IMR-90 (cell line): ENCODE measurements at regions not wholly inside any gene's neighbourhood (a gene's known extent, or its start where the extent isn't known, plus 50 kb on each side); places are given as distances from the start of the nearest gene placed in this dataset.

Experiments
- ATAC-seq: fragments of 200-7000 bp; cut with Tn5 transposase; 2 replicates; pipeline ENCODE4 v1.9.1; 2020; ENCODE audit warnings: low read depth, mild to moderate bottlenecking, moderate library complexity
- BruUV-seq: library from RNA; stranded (reverse); fragments of 400-500 nt; replicated peaks from 2 replicates; lab custom pipeline; 2021; lab: Mats Ljungman, UMichigan
- CTCF ChIA-PET: fragments of 300-600 bp; formaldehyde crosslinking; extraction: SDS; loops from one replicate; lab custom pipeline; 2021; ENCODE audit warnings: antibody characterized with exemption; lab: Yijun Ruan, JAX
- POLR2A ChIA-PET: fragments of 300-600 bp; sonication (Branson Sonifier 250); formaldehyde crosslinking; loops from one replicate; lab custom pipeline; 2022; ENCODE audit warnings: antibody characterized with exemption; ENCODE audit not compliant: unreplicated experiment; lab: Charles Lee
- DNase-seq: peaks from one replicate; pipeline ENCODE4 v3.0.0; 2013
- H2AFZ ChIP-seq: replicated peaks from 2 replicates; pipeline ENCODE3; 2013; ENCODE audit warnings: low read length, mild to moderate bottlenecking; ENCODE audit not compliant: poor library complexity
- H2AK5ac ChIP-seq: 2 replicates; pipeline ENCODE4 v1.6.1; 2013; ENCODE audit warnings: low read depth, low read length, inconsistent platforms
- H2AK9ac ChIP-seq: replicated peaks from 2 replicates; pipeline ENCODE3; 2013; ENCODE audit warnings: mild to moderate bottlenecking, low read depth, low read length, moderate library complexity; ENCODE audit not compliant: poor library complexity
- H2BK120ac ChIP-seq: 2 replicates; pipeline ENCODE4 v1.6.1; 2013; ENCODE audit warnings: low read depth, low read length, inconsistent platforms
- H2BK15ac ChIP-seq: 3 replicates; pipeline ENCODE4 v1.6.1; 2013; ENCODE audit warnings: low read depth, low read length, inconsistent platforms
- H2BK20ac ChIP-seq: 2 replicates; pipeline ENCODE4 v1.6.1; 2013; ENCODE audit warnings: low read depth, mild to moderate bottlenecking, inconsistent platforms, low read length, moderate library complexity
- H2BK5ac ChIP-seq: 2 replicates; pipeline ENCODE4 v1.6.1; 2013; ENCODE audit warnings: mild to moderate bottlenecking, low read depth, low read length, inconsistent platforms; ENCODE audit not compliant: poor library complexity, severe bottlenecking
- H3K14ac ChIP-seq: replicated peaks from 2 replicates; pipeline ENCODE4 v1.6.1; 2013; ENCODE audit warnings: low read depth, low read length, inconsistent platforms
- H3K18ac ChIP-seq: 2 replicates; pipeline ENCODE4 v1.6.1; 2013; ENCODE audit warnings: low read depth, low read length, control low read depth
- H3K23ac ChIP-seq: 2 replicates; pipeline ENCODE4 v1.6.1; 2013; ENCODE audit warnings: low read depth, low read length, inconsistent platforms
- H3K27ac ChIP-seq: 2 replicates; pipeline ENCODE4 v1.5.1; 2013; ENCODE audit warnings: mild to moderate bottlenecking, control low read depth, low read length; ENCODE audit not compliant: insufficient read depth
- H3K27me3 ChIP-seq: 2 replicates; pipeline ENCODE4 v1.6.1; 2013; ENCODE audit warnings: low read length; ENCODE audit not compliant: control insufficient read depth, insufficient read depth
- H3K36me3 ChIP-seq: 2 replicates; pipeline ENCODE4 v1.6.1; 2013; ENCODE audit warnings: low read length, mixed read lengths; ENCODE audit not compliant: control insufficient read depth, insufficient read depth
- H3K4ac ChIP-seq: 2 replicates; pipeline ENCODE4 v1.6.1; 2013; ENCODE audit warnings: low read depth, low read length, inconsistent platforms
- H3K4me1 ChIP-seq: 2 replicates; pipeline ENCODE4 v1.6.1; 2013; ENCODE audit warnings: low read length, mixed read lengths; ENCODE audit not compliant: control insufficient read depth, insufficient read depth
- H3K4me2 ChIP-seq: 2 replicates; pipeline ENCODE4 v1.6.1; 2013; ENCODE audit warnings: low read depth, mild to moderate bottlenecking, control low read depth, low read length, moderate library complexity
- H3K4me3 ChIP-seq: 2 replicates; pipeline ENCODE4 v1.5.1; 2013; ENCODE audit warnings: low read depth, mild to moderate bottlenecking, control low read depth, low read length, moderate library complexity; ENCODE audit not compliant: insufficient read depth
- H3K56ac ChIP-seq: 2 replicates; pipeline ENCODE4 v1.6.1; 2013; ENCODE audit warnings: low read length, inconsistent platforms; ENCODE audit not compliant: insufficient read depth; ENCODE audit errors: extremely low read depth
- H3K79me1 ChIP-seq, 2 experiments: 2 replicates each; pipeline ENCODE4 v1.6.1; 2013; ENCODE audit warnings: low read length in 2 of 2, inconsistent platforms in 1 of 2, low read depth in 1 of 2
- H3K9ac ChIP-seq: 2 replicates; pipeline ENCODE4 v1.6.1; 2013; ENCODE audit warnings: low read depth, low read length, control low read depth
- H3K9me1 ChIP-seq: 2 replicates; pipeline ENCODE4 v1.6.1; 2013; ENCODE audit warnings: low read length, inconsistent platforms; ENCODE audit not compliant: insufficient read depth
- H3K9me3 ChIP-seq: 2 replicates; pipeline ENCODE4 v1.6.1; 2013; ENCODE audit warnings: low read length; ENCODE audit not compliant: control insufficient read depth, insufficient read depth
- H4K20me1 ChIP-seq: 2 replicates; pipeline ENCODE4 v1.6.1; 2013; ENCODE audit warnings: low read length, inconsistent platforms; ENCODE audit not compliant: insufficient read depth
- H4K5ac ChIP-seq: 2 replicates; pipeline ENCODE4 v1.6.1; 2013; ENCODE audit warnings: mild to moderate bottlenecking, low read depth, low read length, control low read depth
- H4K8ac ChIP-seq, 2 experiments: 2 replicates each; pipeline ENCODE4 v1.6.1; 2013; ENCODE audit warnings: low read depth in 2 of 2, low read length in 2 of 2, control low read depth in 1 of 2, inconsistent platforms in 1 of 2
- H4K91ac ChIP-seq: 2 replicates; pipeline ENCODE4 v1.6.1; 2013; ENCODE audit warnings: low read depth, low read length, inconsistent platforms; ENCODE audit not compliant: insufficient read depth
- CEBPB ChIP-seq: IDR thresholded peaks from 2 replicates; pipeline ENCODE4 v1.6.1; 2012; ENCODE audit warnings: low read depth, low read length, improper control_type of control experiment
- CHD1 ChIP-seq: IDR thresholded peaks from 2 replicates; pipeline ENCODE4 v1.6.1; 2012; ENCODE audit warnings: low read depth, low read length, improper control_type of control experiment
- MXI1 ChIP-seq: IDR thresholded peaks from 2 replicates; pipeline ENCODE4 v1.6.1; 2012; ENCODE audit warnings: low read depth, mild to moderate bottlenecking, low read length, moderate library complexity, borderline replicate concordance
- POLR2A ChIP-seq: IDR thresholded peaks from 2 replicates; pipeline ENCODE4 v1.6.1; 2012; ENCODE audit warnings: mild to moderate bottlenecking, low read depth, low read length
- RAD21 ChIP-seq: IDR thresholded peaks from 2 replicates; pipeline ENCODE4 v1.6.1; 2012; ENCODE audit warnings: low read length, improper control_type of control experiment
- WGBS, 2 experiments: methylation state at CpG; one replicate each; pipeline versions ENCODE4 v1.1.5 to v1.1.7; 2013; ENCODE audit warnings: missing lambda C conversion rate in 2 of 2; ENCODE audit not compliant: insufficient read length in 1 of 2; ENCODE audit errors: extremely low coverage in 2 of 2; 5-methylcytosine and 5-hydroxymethylcytosine counted together
- dilution Hi-C: fragments of 300-500 bp; cut with HindIII; formaldehyde crosslinking; loops from one replicate; pipeline ENCODE4 v1.14.3; 2018; ENCODE audit warnings: low sequenced_read_pairs; ENCODE audit not compliant: unreplicated experiment
- in situ Hi-C: fragments of 300-500 bp; cut with MboI; formaldehyde crosslinking; loops from 3 replicates; pipeline ENCODE4 v1.14.3; 2019; ENCODE audit warnings: low sequenced_read_pairs, inconsistent platforms, mixed read lengths
- intact Hi-C: fragments of 100-400 bp; cut with micrococcal nuclease; formaldehyde crosslinking; loops from 2 replicates; pipeline ENCODE4 v1.10.0; 2022

- no peaks in the 10 kb centered on the region; the same call in 1 of the 2 replicates for H3K9me3 ChIP-seq
- no peak overlapping the region for H2BK20ac ChIP-seq
- H3K4ac ChIP-seq: no peak overlapping the region
- no peaks in the 10 kb centered on the region for H3K27me3 ChIP-seq
- no TSS peak for BruUV-seq
- no peak overlapping the region for H2AFZ ChIP-seq
- ChIA-PET POLR2A (no interaction called here), CTCF (no interaction called here)
- in situ Hi-C loops: no loop called here
- no peaks in the 10 kb centered on the region for H3K9me1 ChIP-seq
- H2BK120ac ChIP-seq: no peak overlapping the region
- no peak overlapping the region for H4K8ac ChIP-seq
- no peak overlapping the region for H3K9ac ChIP-seq
- no peaks in the 10 kb centered on the region for H3K79me1 ChIP-seq
- no peak overlapping the region for H2AK9ac ChIP-seq
- ATAC-seq (no peak), DNase-seq (no peak)
- H2AK5ac ChIP-seq: no peak overlapping the region
- intact Hi-C loops: no loop called here
- dilution Hi-C loops: no loop called here
- H3K18ac ChIP-seq: no peak overlapping the region
- no peak overlapping the region for H4K5ac ChIP-seq
- H2BK5ac ChIP-seq: no peak overlapping the region
- no peaks in the 10 kb centered on the region for H3K4me1 ChIP-seq
- H4K20me1 ChIP-seq: no peaks in the 10 kb centered on the region
- WGBS, 2 experiments: no CpG with 5 or more reads among the region's 4 CpGs
- no peak overlapping the region for H3K23ac ChIP-seq
- no peak overlapping the region for H2BK15ac ChIP-seq
- no peaks in the 10 kb centered on the region for H3K36me3 ChIP-seq
- H3K14ac ChIP-seq: no peak overlapping the region
- TF ChIP-seq RAD21 (no peak), POLR2A (no peak), CHD1 (no peak), CEBPB (no peak), MXI1 (no peak)
- H3K56ac ChIP-seq: no peak overlapping the region
- H4K91ac ChIP-seq: no peak overlapping the region
- H3K4me2 ChIP-seq: no peak overlapping the region
- no peak overlapping the region for H3K4me3 ChIP-seq
- H3K27ac ChIP-seq: no peak overlapping the region
Measured at GRCh38 chr3:35322070-35322469, 317.3 kb upstream of the ARPP21 start.
